CD4-positive, alpha-beta T cell treated with Interleukin-17A for 1 hour (primary cell): ENCODE measurements at regions not wholly inside any gene's neighbourhood (a gene's known extent, or its start where the extent isn't known, plus 50 kb on each side); places are given as distances from the start of the nearest gene placed in this dataset.
"Not testable (repeated sequence)": the region's sequence is repeated elsewhere in the genome, so short reads cannot be mapped to it uniquely, and the experiment has no call there.

Experiments used
- DNase-seq: peaks from one replicate; pipeline ENCODE4 v3.0.0-alpha.2; 2020

DNA sequence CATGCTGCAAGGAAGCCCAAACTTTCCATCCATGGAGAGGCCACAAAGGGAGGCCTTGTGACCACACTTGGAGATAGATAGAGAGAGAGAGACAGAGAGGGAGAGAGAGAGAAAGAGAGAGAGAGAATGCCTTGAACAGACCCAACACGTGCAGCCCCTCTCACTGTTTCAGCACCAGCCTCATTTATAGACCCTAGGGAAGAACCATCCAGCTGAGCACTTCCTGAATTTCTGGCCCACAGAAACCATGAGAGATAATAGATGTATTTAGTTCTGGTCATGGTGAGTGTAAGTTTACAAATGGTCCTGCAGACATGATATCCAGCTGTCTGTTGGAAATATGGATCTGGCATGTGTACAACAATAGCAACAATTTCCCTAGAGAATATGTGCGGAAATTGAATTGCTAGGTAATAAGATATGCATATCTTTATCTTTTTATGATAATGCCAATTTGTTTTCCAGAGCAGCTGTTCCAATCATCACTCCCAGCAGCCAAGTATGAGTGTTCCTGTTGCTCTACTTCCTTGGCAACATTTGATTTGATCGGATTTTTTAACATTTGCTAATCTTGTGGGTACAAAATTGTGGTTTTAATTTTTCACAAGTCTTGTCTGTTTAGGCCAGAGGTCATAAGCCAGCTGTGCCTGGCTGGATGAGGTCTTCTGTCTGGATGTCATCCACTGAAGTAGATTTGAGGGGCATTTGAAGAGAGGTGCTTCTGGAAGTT is 217.3 kb upstream of the IL12B start:
- no peak for DNase-seq

GRCh38 chr5:159548517-159548916 is 218.2 kb upstream of the IL12B start:
- no peak for DNase-seq

- DNase-seq: no peak
These were observed 218.8 kb upstream of the IL12B start for GRCh38 chr5:159549046-159549445.

- no peak for DNase-seq
These were observed 220.7 kb upstream of the IL12B start for GRCh38 chr5:159550951-159551350.

- no peak for DNase-seq
These were observed 222.5 kb upstream of the IL12B start for GRCh38 chr5:159552751-159553150.

- no peak for DNase-seq
These were observed 223.5 kb upstream of the IL12B start for GRCh38 chr5:159553792-159554191.

DNA sequence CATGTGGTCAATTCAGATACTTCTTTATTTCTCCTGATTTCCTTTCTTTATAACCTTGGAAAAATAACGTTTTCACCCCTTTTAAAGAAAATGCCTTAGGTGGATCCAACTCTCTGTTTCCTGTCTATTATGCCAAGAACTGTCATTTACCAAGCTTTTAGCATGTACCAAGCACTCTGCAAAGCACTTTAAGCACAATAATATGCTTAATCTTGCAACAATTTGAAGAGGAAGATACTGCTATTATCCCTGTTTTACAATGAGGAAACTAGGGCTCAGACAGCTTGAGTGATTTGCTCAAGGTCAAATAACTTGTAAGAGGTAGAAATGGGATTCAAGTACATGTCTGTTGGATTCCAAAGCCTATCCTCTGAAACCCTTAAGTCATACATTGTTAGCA is 224.8 kb upstream of the IL12B start:
- DNase-seq: no peak

GRCh38 chr5:159559337-159559736 is 229.1 kb upstream of the IL12B start:
- DNase-seq: no peak

GRCh38 chr5:159560088-159560487 is 229.8 kb upstream of the IL12B start:
- no peak for DNase-seq

GRCh38 chr5:159564031-159564430 is 233.7 kb upstream of the IL12B start:
- DNase-seq: no peak

DNA sequence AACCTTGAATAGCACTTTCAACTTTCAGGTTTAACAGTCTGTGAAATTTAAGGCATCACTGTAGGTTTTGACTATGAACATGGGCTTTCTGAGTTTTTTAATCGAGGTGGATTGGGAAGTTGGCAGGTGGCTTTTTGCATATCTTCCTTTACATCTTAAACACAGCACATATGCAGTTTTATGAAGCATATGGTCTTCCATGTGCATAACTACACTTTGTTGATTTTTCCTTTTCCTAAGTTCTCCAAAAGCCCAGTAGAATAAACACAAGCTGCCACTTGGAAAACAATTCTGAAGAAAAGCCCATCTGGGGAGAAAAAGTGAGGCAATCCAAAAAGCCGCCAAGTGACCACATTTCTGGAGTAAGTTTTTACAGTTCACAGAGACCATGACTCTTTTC is 236.5 kb upstream of the IL12B start:
- DNase-seq: no peak

DNA sequence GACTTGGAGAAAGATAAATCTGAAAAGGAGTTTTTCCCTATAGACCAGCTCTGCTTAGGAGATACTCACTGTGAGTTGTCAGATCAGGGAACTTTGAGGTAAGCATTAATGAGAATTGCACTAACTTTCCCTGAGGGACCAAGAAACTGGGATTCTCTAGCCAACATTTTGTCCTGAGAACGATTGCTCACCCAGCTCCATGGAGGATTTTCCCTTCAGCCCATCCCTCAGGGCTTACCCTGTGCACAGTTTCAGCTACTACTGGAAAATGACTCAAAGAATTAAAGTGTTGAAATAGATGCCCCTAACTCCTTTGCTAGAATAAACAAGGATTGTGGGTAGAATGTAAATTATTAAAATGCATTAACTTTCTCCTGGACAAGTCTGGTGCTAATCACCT is 237.2 kb upstream of the IL12B start:
- DNase-seq: no peak

DNA sequence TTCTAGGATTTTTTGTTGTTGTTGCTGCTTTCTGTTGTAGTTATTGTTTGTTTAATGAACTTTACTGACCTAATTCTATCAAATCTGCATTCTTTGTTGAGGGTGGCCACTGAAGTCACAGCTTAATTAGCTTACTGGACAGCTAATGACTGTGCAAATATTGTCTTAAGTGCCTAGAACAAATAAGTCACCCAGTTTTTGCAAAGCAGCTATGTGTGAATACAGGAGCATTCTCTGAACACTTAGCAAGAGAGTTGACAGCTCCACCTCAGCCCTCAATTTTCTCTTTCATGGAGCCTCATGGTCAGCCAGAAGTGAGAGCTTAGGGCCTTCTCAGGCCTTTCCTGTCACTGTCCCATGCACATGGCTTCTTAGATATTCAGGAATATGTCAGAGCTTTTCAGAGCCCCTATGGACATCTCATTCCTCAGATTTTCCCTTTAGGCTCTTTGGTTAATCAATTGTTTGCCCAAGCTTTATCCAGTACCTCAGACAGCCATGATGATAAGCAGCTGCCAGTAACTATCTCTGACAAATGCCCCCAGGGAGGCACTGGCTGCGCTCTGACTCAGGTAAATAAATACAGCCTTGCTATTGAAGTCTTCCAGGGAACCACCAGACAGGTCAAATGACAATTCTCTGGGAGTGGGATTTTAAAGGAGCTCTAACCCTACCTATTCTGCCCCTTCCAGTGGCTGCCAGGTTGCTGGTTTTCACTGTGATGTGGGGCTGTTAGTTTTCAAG is 241.4 kb upstream of the IL12B start:
- DNase-seq: no peak

GRCh38 chr5:159576902-159577301 is 246.6 kb upstream of the IL12B start:
- no peak for DNase-seq

DNA sequence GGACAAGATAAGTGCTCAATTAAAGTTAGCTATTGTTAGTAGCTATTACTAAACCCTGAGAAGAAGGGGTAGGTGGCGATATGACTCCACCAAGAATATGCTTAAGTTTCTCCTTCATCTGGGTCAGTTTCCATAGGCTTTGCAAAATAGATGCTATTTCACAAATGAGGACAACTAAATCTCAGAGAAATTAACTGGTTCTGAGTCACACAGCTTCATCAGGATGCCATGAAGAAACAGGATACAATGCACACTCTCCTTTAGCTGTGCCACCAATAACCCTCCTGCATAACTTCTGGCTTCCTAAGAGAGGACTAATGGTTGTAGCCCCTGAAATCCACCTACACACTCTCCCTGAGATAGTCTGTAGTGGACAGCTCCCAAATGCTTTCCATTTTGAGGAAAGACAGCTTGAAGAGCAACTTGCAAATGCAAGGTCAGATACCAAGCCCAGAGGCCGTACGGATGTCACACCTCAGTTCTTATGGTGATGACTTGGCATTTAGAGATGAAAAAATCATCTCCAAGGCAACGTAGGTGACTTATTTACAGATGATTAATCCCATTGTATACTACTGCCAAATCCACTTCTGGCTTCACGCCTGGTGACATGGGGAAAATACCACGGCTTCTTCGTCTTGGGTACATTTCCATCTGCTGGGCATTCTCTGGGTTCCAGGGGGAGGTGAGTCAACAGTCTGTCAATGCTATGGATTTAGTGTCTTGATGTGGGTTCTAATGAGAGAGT is 251.4 kb upstream of the IL12B start:
- DNase-seq: no peak

DNA sequence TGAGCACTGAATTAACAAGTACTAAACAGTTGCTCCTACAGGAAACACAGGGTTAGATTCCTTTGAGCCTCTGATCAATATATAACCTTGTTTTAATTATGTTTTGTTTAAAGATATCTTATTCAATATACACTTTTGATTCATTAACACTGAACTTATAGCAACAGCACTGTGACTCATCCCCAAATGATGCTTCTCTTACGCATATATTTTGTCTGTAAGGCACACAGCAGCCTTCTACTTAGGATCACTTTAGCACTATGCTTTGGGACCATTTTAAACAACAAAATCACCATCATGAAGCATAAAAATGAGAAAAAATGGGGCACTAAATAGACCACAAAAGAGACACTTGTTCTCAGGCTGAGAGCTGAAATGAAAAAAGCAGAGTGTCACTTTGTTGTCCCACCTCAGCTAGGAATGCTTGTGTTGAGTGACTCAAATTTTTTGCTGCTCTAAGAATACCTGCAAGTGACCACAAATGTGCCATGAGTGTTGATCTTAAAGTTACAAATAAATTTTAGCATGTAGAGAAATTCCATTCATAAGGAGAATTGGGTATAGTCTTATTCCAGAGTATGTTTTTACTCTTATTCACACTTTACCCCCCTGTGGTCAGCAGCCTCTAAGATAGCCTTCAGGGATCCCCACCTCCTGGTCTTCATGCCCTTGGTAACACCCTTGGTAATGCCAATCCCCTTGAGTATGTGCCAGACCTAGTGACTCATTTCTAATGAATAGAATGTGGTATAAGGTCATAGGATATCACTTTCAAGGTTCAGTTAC is 252.7 kb upstream of the IL12B start:
- no peak for DNase-seq

DNA sequence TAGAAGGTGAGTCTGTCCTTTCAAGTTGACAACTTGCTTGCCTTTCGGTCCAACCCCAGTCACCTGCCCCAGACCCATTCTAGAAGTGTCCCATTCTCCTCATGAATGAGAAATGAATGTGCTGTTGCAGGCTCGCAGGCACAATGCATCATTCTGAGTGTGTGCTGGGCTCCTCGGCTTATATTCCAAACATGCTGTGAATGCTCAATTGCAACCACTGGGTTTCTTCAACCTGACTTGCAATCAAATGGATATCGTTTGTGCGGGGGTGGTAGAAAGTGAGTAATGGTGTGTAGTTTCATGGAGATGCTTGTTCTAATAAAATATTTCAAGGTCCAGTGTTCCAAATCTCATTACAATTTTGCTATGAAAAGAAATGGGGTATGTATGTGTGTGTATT is 256.6 kb upstream of the IL12B start:
- no peak for DNase-seq

DNA sequence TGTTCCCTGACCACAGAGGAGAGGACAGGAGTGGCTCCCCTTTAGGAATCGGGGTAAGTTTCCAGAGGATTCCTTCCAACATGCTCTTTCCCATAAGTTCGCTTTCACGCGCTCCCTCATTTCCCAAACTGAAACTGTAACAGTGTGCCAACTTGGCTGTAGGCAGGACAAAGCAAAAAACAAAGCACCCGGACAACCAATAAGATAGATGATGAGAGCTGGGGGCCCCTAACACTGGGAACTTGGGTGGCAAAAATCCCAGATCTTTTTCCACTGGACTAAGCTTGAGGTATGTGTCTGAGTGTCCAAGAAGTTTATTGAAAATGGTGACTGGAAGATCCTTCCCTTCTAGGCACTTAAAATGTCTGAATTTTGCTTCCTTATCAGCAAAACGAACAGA is 258.7 kb upstream of the IL12B start:
- no peak for DNase-seq

GRCh38 chr5:159593518-159594073 is 263.3 kb upstream of the IL12B start:
- DNase-seq: no peak

- DNase-seq: not testable (repeated sequence)
These were observed 265.3 kb upstream of the IL12B start for GRCh38 chr5:159595561-159595960.

DNA sequence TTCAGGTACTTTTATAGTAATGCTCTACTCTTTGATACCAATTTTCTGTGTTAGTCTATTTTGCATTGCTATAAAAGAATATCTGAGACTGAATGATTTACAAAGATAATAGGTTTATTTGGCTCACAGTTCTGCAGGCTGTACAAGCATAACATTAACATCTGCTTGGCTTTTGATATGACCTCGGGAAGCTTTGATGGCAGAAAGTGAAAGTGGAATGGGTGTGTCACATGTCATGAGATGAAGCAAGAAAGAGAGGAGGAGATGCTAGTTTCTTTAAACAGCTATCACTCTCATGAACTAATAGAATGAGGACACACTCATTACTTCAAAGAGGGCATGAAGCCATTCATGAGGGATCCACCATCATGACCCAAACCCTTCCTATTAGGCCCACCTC is 270.9 kb upstream of the IL12B start:
- no peak for DNase-seq

DNA sequence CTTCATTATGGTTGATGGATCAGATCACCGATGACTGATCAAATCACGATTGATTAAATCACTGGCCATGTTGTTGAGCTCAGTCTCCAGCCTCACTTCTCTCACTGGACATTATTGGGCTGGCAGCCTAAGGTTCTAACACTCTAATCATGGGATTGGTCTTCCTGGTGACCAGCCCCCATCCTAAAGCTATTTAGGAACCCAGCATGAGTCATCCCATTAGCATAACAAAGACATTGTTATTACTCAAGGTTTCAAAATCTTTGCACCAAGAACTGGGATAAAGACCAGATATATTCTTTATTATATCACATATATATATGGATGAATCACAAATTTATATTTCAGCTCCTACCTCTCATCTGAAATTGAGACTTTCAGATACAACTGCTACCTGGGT is 272.1 kb upstream of the IL12B start:
- no peak for DNase-seq

DNA sequence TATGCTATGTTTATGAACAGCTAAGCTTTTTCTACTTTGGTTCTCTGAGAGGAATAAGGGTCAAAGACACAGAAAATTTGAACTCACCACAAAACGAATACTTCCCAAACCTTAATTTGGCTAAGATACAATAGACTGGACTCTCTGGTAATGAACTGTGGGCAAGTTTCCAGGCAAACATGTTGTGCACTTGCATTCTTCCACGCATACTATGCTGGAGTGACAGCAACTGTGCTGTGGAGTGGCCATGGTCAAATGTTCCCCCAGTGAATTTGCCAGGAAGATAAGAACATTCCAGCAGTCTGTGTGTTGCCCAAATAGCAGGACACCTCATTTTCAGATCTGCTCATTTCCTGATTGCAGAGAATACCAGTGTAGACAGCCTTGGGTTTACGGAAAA is 275.3 kb upstream of the IL12B start:
- no peak for DNase-seq
